HG03469 (cell line): ENCODE measurements at regions not wholly inside any gene's neighbourhood (a gene's known extent, or its start where the extent isn't known, plus 50 kb on each side); places are given as distances from the start of the nearest gene placed in this dataset.
"Not testable (repeated sequence)": the region's sequence is repeated elsewhere in the genome, so short reads cannot be mapped to it uniquely, and the experiment has no call there.

Experiments used
- ATAC-seq: cut with Tn5 transposase; IDR thresholded peaks from one replicate; pipeline ENCODE4 v1.9.1; 2021; ENCODE audit warnings: mild to moderate bottlenecking, moderate library complexity, moderate number of reproducible peaks; ENCODE audit not compliant: unreplicated experiment

- no peak for ATAC-seq
These were observed 192.1 kb upstream of the DAB1 start for GRCh38 chr1:57615956-57616355.

GRCh38 chr1:57612833-57613232 is 189.0 kb upstream of the DAB1 start:
- ATAC-seq: no peak

- no peak for ATAC-seq
These were observed 182.1 kb upstream of the DAB1 start for GRCh38 chr1:57605933-57606332.

- no peak for ATAC-seq
These were observed 179.8 kb upstream of the DAB1 start for GRCh38 chr1:57603696-57604095.

GRCh38 chr1:57600424-57600823 is 176.6 kb upstream of the DAB1 start:
- ATAC-seq: no peak

- ATAC-seq: no peak
These were observed 175.6 kb upstream of the DAB1 start for GRCh38 chr1:57599236-57599994.

GRCh38 chr1:57597036-57597435 is 173.2 kb upstream of the DAB1 start:
- ATAC-seq: no peak

GRCh38 chr1:57594002-57594401 is 170.1 kb upstream of the DAB1 start:
- ATAC-seq: no peak

GRCh38 chr1:57591842-57592241 is 168.0 kb upstream of the DAB1 start:
- ATAC-seq: no peak

GRCh38 chr1:57590978-57591377 is 167.1 kb upstream of the DAB1 start:
- no peak for ATAC-seq

GRCh38 chr1:57586842-57587241 is 163.0 kb upstream of the DAB1 start:
- no peak for ATAC-seq

GRCh38 chr1:57578680-57579079 is 154.8 kb upstream of the DAB1 start:
- ATAC-seq: no peak

- no peak for ATAC-seq
These were observed 154.2 kb upstream of the DAB1 start for GRCh38 chr1:57578099-57578498.

GRCh38 chr1:57576756-57577155 is 152.9 kb upstream of the DAB1 start:
- no peak for ATAC-seq

- no peak for ATAC-seq
These were observed 148.2 kb upstream of the DAB1 start for GRCh38 chr1:57572016-57572415.

- not testable (repeated sequence) for ATAC-seq
These were observed 134.2 kb upstream of the DAB1 start for GRCh38 chr1:57558066-57558465.

GRCh38 chr1:57553666-57554065 is 129.8 kb upstream of the DAB1 start:
- no peak for ATAC-seq

- no peak for ATAC-seq
These were observed 127.6 kb upstream of the DAB1 start for GRCh38 chr1:57551476-57551875.

GRCh38 chr1:57550092-57550491 is 126.2 kb upstream of the DAB1 start:
- ATAC-seq: peak; percentile 74

GRCh38 chr1:57549300-57549699 is 125.4 kb upstream of the DAB1 start:
- ATAC-seq: no peak

GRCh38 chr1:57546549-57547330 is 122.9 kb upstream of the DAB1 start:
- no peak for ATAC-seq

- ATAC-seq: no peak
These were observed 120.5 kb upstream of the DAB1 start for GRCh38 chr1:57544345-57544744.
